HFFc6 (cell line): ENCODE measurements at regions not wholly inside any gene's neighbourhood (a gene's known extent, or its start where the extent isn't known, plus 50 kb on each side); places are given as distances from the start of the nearest gene placed in this dataset.

ENCODE experiments used
- DNase-seq: peaks from one replicate; pipeline ENCODE4 v3.0.0-alpha.2; 2018
- H3K27ac Mint-ChIP-seq: 2 replicates; pipeline ENCODE4 v1.8.0; 2020; ENCODE audit warnings: mild to moderate bottlenecking, mixed read lengths
- H3K27me3 Mint-ChIP-seq: 2 replicates; pipeline ENCODE4 v1.8.0; 2021; ENCODE audit warnings: mild to moderate bottlenecking, moderate library complexity, mixed read lengths; ENCODE audit not compliant: insufficient read depth
- H3K36me3 Mint-ChIP-seq: 2 replicates; pipeline ENCODE4 v1.8.0; 2021; ENCODE audit warnings: low read depth, mixed read lengths
- H3K4me1 Mint-ChIP-seq: 2 replicates; pipeline ENCODE4 v1.8.0; 2020; ENCODE audit warnings: low read depth, mixed read lengths
- H3K4me3 Mint-ChIP-seq: 2 replicates; pipeline ENCODE4 v1.8.0; 2020; ENCODE audit warnings: mild to moderate bottlenecking, moderate library complexity, mixed read lengths
- H3K9me3 Mint-ChIP-seq: 2 replicates; pipeline ENCODE4 v1.8.0; 2020; ENCODE audit warnings: mild to moderate bottlenecking, mixed read lengths
- CTCF ChIP-seq: fragments of 200-600 bp; sonication (generic); IDR thresholded peaks from 2 replicates; pipeline ENCODE4 v1.5.0; 2021; ENCODE audit warnings: antibody characterized with exemption, mild to moderate bottlenecking

- no peak overlapping the region for H3K4me3 Mint-ChIP-seq
- no peak for TF ChIP-seq CTCF
- DNase-seq: no peak
- H3K9me3 Mint-ChIP-seq: peaks cover 13% of the 10 kb centered on the region
- no peaks in the 10 kb centered on the region for H3K27me3 Mint-ChIP-seq
- no peaks in the 10 kb centered on the region for H3K36me3 Mint-ChIP-seq
- no peak overlapping the region for H3K27ac Mint-ChIP-seq
- no peaks in the 10 kb centered on the region for H3K4me1 Mint-ChIP-seq
These were observed 488.7 kb upstream of the COX7C start for GRCh38 chr5:86129009-86129408.

DNA sequence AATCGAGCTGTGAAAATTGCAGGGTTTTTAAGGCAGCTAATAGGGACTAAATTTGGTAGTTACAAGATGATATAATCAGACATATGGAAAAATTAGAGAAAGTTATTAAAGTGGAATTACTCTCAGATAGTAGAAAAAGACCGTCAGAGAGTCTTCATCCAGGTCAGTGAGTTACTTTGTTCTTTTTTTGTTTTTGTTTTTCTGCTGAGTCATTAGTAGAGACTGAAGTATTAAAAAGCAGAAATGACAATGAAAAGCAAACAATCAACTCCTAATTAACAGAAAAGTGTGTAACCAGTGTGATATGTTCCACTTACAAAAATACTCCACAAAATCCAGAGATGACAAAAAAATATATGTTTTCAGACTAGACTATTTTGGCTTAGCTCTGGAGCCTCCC lies 480.4 kb upstream of the COX7C start:
- H3K9me3 Mint-ChIP-seq: peaks cover 28% of the 10 kb centered on the region
- no peaks in the 10 kb centered on the region for H3K36me3 Mint-ChIP-seq
- H3K4me3 Mint-ChIP-seq: no peak overlapping the region
- no peak for DNase-seq
- H3K27ac Mint-ChIP-seq: no peak overlapping the region
- H3K27me3 Mint-ChIP-seq: no peaks in the 10 kb centered on the region; the same call in 1 of the 2 replicates
- no peaks in the 10 kb centered on the region for H3K4me1 Mint-ChIP-seq
- TF ChIP-seq CTCF: no peak

GRCh38 chr5:86143837-86144236 lies 473.9 kb upstream of the COX7C start:
- Mint-ChIP-seq H3K36me3 (no peaks in the 10 kb centered on the region), H3K9me3 (peaks cover 34% of the 10 kb centered on the region), H3K4me1 (no peaks in the 10 kb centered on the region), H3K27ac (no peak overlapping the region), H3K27me3 (no peaks in the 10 kb centered on the region; the same call in 1 of the 2 replicates), H3K4me3 (no peak overlapping the region)
- TF ChIP-seq CTCF: no peak
- DNase-seq: no peak

- Mint-ChIP-seq H3K36me3 (no peaks in the 10 kb centered on the region), H3K27ac (no peak overlapping the region), H3K4me1 (no peaks in the 10 kb centered on the region), H3K27me3 (no peaks in the 10 kb centered on the region), H3K9me3 (peaks cover 27% of the 10 kb centered on the region), H3K4me3 (no peak overlapping the region)
- no peak for TF ChIP-seq CTCF
- DNase-seq: no peak
These were observed 464.7 kb upstream of the COX7C start for GRCh38 chr5:86152988-86153560.

DNA sequence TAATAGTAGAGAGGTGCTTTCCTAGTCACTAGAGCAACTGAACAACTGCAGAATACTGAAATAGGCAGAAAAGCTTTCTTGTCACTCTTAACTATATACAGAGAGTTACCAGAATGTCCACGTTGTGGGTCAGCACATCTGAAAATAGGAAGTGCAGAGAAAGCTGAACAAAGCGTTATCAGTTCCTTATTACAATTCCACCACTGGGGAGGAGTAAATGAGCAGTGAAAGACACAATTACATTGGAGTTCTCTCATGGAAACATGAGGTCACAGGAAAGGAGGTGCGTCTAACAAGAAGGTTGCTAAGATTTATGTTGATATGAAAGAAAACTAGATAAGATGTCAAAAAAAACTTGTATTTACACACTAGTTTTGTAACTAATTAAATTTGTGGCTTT lies 461.9 kb upstream of the COX7C start:
- no peaks in the 10 kb centered on the region for H3K4me1 Mint-ChIP-seq
- DNase-seq: no peak
- H3K4me3 Mint-ChIP-seq: no peak overlapping the region
- peaks cover 32% of the 10 kb centered on the region for H3K9me3 Mint-ChIP-seq
- H3K27ac Mint-ChIP-seq: no peak overlapping the region
- H3K36me3 Mint-ChIP-seq: no peaks in the 10 kb centered on the region
- H3K27me3 Mint-ChIP-seq: no peaks in the 10 kb centered on the region
- no peak for TF ChIP-seq CTCF

DNA sequence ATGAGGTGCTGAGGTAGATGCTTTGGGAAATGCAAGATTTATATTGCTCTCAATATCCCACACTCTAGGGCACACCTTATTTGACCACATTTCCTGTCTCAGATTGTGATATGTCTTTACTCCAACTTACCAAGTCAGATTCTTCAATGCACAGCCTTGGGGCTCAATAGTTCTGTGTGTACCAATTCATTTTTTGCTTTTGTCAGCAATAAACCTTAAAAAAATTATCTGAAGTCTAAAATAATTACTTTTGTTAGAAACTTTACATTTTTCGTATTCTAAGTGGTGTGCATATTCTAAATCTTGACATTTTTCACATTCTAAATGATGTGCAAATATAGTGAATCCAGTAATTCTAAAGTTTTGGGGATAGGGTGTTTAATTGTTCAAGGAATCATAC lies 447.5 kb upstream of the COX7C start:
- no peak overlapping the region for H3K4me3 Mint-ChIP-seq
- H3K4me1 Mint-ChIP-seq: no peaks in the 10 kb centered on the region
- DNase-seq: no peak
- H3K27me3 Mint-ChIP-seq: no peaks in the 10 kb centered on the region
- H3K36me3 Mint-ChIP-seq: no peaks in the 10 kb centered on the region
- H3K27ac Mint-ChIP-seq: no peak overlapping the region
- peaks cover 20% of the 10 kb centered on the region for H3K9me3 Mint-ChIP-seq
- no peak for TF ChIP-seq CTCF
